AG09319 (cell line): ENCODE measurements at regions not wholly inside any gene's neighbourhood (a gene's known extent, or its start where the extent isn't known, plus 50 kb on each side); places are given as distances from the start of the nearest gene placed in this dataset.
"Not testable (repeated sequence)": the region's sequence is repeated elsewhere in the genome, so short reads cannot be mapped to it uniquely, and the experiment has no call there.

Experiments
- DNase-seq: peaks from one replicate; pipeline ENCODE4 v3.0.0-alpha.2; 2010; ENCODE audit warnings: low read depth; ENCODE audit errors: extremely low read depth
- CTCF ChIP-seq: IDR thresholded peaks from 2 replicates; pipeline ENCODE4 v1.5.1; 2011; ENCODE audit warnings: low read depth, mild to moderate bottlenecking, inconsistent platforms, low read length, moderate library complexity

GRCh38 chr12:19808371-19808770, 369.1 kb downstream of the AEBP2 start:
- TF ChIP-seq CTCF = no peak
- DNase-seq = no peak

GRCh38 chr12:19810213-19810612, 370.9 kb downstream of the AEBP2 start:
- no peak for TF ChIP-seq CTCF

GRCh38 chr12:19811922-19812321, 372.6 kb downstream of the AEBP2 start:
- no peak for DNase-seq
- TF ChIP-seq CTCF = no peak

More at GRCh38 chr12:19810213-19810612, 370.9 kb downstream of the AEBP2 start:
- no peak for DNase-seq

GRCh38 chr12:19819231-19819630, 379.9 kb downstream of the AEBP2 start:
- TF ChIP-seq CTCF = no peak
- no peak for DNase-seq

- no peak for DNase-seq
- no peak for TF ChIP-seq CTCF
Measured at GRCh38 chr12:19822476-19822875, 383.2 kb downstream of the AEBP2 start.

GRCh38 chr12:19823326-19823725, 384.0 kb downstream of the AEBP2 start:
- not testable (repeated sequence) for DNase-seq

GRCh38 chr12:19826980-19827550, 387.8 kb downstream of the AEBP2 start:
- DNase-seq = no peak
- TF ChIP-seq CTCF = no peak
